PC-3 (cell line): ENCODE measurements at regions not wholly inside any gene's neighbourhood (a gene's known extent, or its start where the extent isn't known, plus 50 kb on each side); places are given as distances from the start of the nearest gene placed in this dataset.

ENCODE experiments used
- CTCF ChIP-seq: fragments of 300-600 bp; sonication (generic); conservative IDR thresholded peaks from 2 replicates; pipeline ENCODE4 v1.5.1; 2017; ENCODE audit warnings: antibody characterized with exemption, low read depth, mild to moderate bottlenecking, low read length
- EZH2 ChIP-seq: fragments of 300-600 bp; sonication (generic); IDR thresholded peaks from one replicate; pipeline ENCODE4 v1.6.1; 2017; ENCODE audit warnings: antibody characterized with exemption, mild to moderate bottlenecking, low read length; ENCODE audit not compliant: unreplicated experiment

DNA sequence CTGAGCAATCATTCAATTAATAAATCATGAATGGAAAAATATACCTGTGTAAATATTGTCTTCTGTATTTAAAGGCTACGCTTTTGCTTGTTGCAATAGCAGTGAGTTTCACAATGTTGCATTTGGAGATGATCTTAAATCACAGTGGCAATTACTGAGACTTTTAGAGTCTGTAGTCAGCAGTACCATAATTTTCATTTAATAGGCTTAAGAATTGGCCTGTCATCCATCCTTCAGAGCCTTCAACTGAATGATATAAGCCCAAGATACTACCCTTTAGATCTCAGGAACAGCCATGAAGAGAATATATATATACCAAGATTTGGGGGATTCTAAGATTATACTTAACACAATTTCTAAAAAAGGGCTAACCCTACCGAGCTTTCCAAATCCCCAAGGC lies 458.1 kb downstream of the GBE1 start:
- TF ChIP-seq EZH2 (no peak), CTCF (no peak)
